HG03571 (cell line): ENCODE measurements at regions not wholly inside any gene's neighbourhood (a gene's known extent, or its start where the extent isn't known, plus 50 kb on each side); places are given as distances from the start of the nearest gene placed in this dataset.
"Not testable (repeated sequence)": the region's sequence is repeated elsewhere in the genome, so short reads cannot be mapped to it uniquely, and the experiment has no call there.

ENCODE experiments used
- ATAC-seq: cut with Tn5 transposase; IDR thresholded peaks from one replicate; pipeline ENCODE4 v1.9.1; 2021; ENCODE audit not compliant: unreplicated experiment

- no peak for ATAC-seq
These were observed 1015.9 kb downstream of the OTOL1 start for GRCh38 chr3:162512488-162512887.

- ATAC-seq, result no peak
These were observed 1020.5 kb downstream of the OTOL1 start for GRCh38 chr3:162517110-162517509.

- ATAC-seq, result no peak
These were observed 1025.1 kb downstream of the OTOL1 start for GRCh38 chr3:162521669-162522068.

DNA sequence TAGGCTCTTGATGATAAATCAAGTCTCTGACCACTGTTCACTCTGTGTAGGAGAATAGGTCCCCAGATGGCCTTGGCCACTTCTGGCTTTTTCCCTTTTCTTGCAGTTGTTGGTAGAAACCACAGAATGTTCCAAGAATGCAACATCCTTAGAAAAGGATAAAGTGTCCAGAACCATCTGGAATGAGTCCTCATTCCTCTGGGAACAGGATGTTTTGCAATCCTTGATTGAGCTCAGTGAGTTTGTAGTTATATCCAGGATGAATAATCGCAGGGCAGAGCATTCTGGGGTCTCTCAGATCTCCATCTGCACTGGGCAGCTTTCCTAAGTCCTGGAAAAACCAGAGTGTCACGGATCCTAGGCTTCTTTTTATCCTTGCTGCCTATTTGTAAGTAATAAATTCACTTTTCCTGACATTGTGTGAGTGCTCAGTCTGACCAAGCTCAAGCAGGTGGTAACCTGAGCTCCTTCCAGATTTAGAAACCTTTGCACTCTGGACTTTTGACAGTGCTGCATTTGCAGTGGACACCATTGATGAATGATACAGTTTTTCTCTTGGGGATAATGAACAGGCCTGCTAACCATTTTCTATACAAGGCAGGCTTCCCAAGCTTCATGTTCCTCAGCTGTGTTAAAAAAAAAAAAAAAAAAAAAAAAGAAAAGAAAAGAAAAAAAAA lies 1028.6 kb downstream of the OTOL1 start:
- no peak for ATAC-seq

- ATAC-seq, result no peak
These were observed 1029.2 kb downstream of the OTOL1 start for GRCh38 chr3:162525771-162526170.

DNA sequence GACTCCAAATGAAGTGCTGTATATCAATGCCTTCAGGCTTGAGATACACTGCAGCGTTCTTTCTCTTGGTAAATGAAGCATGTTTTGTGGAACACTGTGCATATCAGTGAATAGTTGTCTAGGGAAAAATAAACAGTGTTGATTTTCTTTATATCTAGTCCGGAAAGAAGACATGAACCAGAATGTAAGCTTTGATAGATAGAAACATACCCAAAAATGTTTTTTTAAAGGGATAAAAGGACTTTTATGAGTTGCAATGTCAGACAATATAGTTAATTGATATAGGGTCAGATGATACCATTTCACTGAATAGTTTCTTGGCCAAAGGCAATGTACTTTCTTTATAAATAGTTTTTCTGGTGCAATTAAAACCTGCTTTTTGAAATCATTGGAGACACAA lies 1037.8 kb downstream of the OTOL1 start:
- no peak for ATAC-seq

DNA sequence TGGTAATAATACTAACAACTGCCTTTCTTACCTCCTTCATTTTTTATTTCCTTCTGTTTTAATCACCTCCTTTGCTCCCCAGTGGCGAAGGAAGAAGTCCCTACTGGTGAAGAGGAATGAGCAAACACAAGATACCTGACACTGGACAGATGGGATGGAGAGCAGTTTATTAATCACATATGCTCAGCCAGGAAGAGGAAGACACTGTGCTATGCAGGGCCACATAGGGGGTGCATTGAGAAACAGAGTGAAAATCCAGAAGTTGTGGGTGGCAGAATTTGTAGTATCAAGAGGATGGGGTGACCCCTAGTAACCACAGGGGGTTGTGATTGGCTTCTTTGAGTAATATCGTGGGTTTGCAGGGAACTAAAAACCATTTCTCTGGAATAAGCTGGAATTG lies 1041.9 kb downstream of the OTOL1 start:
- ATAC-seq, result no peak

- no peak for ATAC-seq
These were observed 1042.3 kb downstream of the OTOL1 start for GRCh38 chr3:162538906-162539305.

GRCh38 chr3:162540421-162540820 lies 1043.8 kb downstream of the OTOL1 start:
- no peak for ATAC-seq

DNA sequence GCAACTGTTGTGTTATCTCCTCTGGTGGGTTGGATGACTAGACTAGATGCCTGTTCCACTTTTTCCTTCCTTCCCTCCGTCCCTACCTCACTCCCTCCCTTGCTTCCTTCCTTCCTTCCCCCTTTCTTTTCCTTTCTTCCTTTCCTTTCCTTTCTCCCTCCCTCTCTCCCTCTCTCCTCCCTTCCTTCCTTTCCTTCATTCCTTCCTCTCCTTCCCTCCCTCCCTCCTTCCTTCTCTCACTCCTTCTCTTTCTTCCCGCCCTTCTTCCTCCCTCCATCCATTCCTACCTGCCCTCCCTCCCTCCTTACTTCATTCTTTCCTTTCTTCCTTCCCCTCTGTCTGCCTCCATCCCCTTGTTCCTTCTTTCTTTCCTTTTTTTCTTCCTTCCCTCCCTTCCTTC lies 1045.3 kb downstream of the OTOL1 start:
- ATAC-seq, result no peak

- no peak for ATAC-seq
These were observed 1047.6 kb downstream of the OTOL1 start for GRCh38 chr3:162544246-162544645.

DNA sequence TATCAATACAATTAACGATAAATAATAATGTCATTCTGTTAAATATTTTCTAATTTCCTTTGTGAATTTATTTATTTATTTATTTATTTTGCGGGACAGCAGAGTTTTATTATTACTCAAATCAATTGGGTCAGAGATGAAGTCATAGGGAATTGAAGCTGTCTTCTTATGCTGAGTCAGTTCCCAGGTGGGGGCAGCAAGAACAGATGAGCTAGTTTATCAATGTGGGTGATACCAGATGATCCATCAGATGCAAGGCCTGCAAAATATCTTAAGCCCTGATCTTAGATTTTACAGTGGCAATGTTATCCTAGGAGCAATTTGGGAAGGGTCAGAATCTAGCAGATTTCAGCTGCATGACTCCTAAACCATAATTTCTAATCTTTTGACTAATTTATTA lies 1050.3 kb downstream of the OTOL1 start:
- ATAC-seq, result no peak

DNA sequence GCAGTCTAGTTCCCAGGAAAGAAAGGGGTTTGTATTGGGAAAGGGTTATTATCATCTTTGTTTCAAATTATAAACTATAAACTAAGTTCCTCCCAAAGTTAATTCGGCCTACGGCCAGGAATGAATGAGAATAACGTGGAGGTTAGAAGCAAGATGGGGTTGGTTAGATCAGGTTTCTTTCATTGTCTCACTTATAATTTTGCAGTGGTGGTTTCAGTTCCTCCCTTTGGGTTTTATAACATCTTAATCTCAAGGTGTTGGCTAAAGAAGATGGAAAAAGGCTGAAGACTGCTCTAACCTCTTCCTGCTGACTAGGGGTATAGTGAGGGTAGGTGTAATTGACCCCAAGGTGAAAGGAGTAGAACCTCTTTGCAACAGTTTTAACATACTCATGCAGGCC lies 1050.7 kb downstream of the OTOL1 start:
- no peak for ATAC-seq

GRCh38 chr3:162555761-162556160 lies 1059.2 kb downstream of the OTOL1 start:
- no peak for ATAC-seq

DNA sequence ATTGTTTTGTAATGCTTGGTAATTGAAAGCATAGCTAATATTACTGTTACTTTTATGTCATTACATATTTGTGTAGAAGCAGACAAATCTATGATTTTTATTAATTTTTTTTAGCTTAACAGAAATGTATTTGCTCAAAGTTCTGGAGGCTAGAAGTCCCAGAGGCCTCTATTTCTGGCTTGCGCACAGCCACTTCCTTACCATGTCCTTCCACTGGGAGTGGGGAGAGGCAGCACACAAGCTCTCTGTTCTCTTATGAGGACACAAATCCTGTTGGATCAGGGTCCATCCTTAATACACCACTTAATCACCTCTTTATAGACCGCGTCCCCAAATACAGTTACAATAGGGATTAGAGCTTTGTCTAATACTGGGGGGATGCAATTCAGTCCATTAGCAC lies 1061.4 kb downstream of the OTOL1 start:
- no peak for ATAC-seq

- ATAC-seq, result no peak
These were observed 1072.1 kb downstream of the OTOL1 start for GRCh38 chr3:162568706-162569105.

DNA sequence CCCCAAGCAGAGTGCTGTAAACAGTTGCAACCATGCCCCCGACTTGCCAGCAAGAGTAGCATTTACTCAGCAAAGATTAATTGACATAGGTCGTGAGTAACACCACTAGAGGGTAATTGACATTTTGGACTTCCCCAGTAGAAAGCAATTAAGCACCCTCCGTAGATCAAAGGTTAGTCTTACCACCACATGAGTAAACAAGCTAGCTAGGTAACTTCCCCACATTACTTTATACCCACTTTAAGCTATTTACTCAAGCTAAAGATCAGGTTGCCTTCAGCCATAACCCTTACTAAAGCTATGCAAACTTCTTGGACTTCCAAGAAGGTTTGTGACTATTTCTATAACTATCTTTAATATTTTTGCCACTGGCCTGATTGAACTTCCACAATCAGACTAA lies 1072.7 kb downstream of the OTOL1 start:
- ATAC-seq, result no peak

- ATAC-seq, result no peak
These were observed 1088.4 kb downstream of the OTOL1 start for GRCh38 chr3:162584986-162585385.

DNA sequence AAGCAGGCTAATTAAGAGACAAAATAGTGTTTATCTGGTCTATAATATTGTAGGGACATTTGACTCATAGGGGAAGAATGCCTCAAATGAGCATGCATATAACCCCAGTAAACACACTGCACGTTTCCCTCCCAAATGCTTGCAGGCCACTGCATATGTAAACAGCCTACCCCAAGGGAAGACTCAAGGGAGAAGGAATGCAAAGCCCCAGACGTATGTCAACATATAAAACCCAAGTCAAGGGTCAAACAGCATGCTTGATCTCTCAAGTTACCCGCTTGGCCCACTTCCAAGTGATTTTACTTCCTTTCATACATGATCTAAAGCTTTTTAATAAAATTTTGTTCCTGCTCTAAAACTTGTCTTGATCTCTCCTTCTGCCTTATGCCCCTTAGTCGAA lies 1090.0 kb downstream of the OTOL1 start:
- ATAC-seq, result no peak

- no peak for ATAC-seq
These were observed 1100.6 kb downstream of the OTOL1 start for GRCh38 chr3:162597226-162597625.

GRCh38 chr3:162598500-162598899 lies 1101.9 kb downstream of the OTOL1 start:
- not testable (repeated sequence) for ATAC-seq

DNA sequence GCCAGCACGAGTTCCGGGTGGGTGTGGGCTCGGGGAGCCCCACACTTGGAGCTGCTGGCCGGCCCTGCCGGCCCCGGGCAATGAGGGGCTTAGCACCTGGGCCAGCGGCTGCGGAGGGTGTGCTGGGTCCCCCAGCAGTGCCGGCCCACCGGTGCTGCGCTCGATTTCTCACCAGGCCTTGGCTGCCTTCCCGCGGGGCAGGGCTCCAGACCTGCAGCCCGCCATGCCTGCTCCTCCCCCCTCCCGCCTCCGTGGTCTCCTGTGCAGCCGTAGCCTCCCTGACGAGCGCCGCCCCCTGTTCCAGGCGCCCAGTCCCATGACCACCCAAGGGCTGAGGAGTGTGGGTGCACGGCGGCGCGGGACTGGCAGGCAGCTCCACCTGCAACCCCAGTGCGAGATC lies 1103.1 kb downstream of the OTOL1 start:
- not testable (repeated sequence) for ATAC-seq

GRCh38 chr3:162601101-162601670 lies 1104.6 kb downstream of the OTOL1 start:
- ATAC-seq, result no peak
